GM19467 (cell line): ENCODE measurements at regions not wholly inside any gene's neighbourhood (a gene's known extent, or its start where the extent isn't known, plus 50 kb on each side); places are given as distances from the start of the nearest gene placed in this dataset.
"Not testable (repeated sequence)": the region's sequence is repeated elsewhere in the genome, so short reads cannot be mapped to it uniquely, and the experiment has no call there.

Experiments used
- ATAC-seq: cut with Tn5 transposase; IDR thresholded peaks from one replicate; pipeline ENCODE4 v1.9.1; 2021; ENCODE audit warnings: mild to moderate bottlenecking, moderate library complexity; ENCODE audit not compliant: unreplicated experiment

- not testable (repeated sequence) for ATAC-seq
These were observed 199.2 kb upstream of the IRF2BP2 start for GRCh38 chr1:234808943-234809853.

GRCh38 chr1:234808459-234808858 lies 198.5 kb upstream of the IRF2BP2 start:
- ATAC-seq = not testable (repeated sequence)

- ATAC-seq = not testable (repeated sequence)
These were observed 197.7 kb upstream of the IRF2BP2 start for GRCh38 chr1:234807705-234808104.

- not testable (repeated sequence) for ATAC-seq
These were observed 192.6 kb upstream of the IRF2BP2 start for GRCh38 chr1:234802586-234802985.

- ATAC-seq = not testable (repeated sequence)
These were observed 191.7 kb upstream of the IRF2BP2 start for GRCh38 chr1:234801636-234802035.

GRCh38 chr1:234801147-234801546 lies 191.2 kb upstream of the IRF2BP2 start:
- not testable (repeated sequence) for ATAC-seq

- not testable (repeated sequence) for ATAC-seq
These were observed 190.6 kb upstream of the IRF2BP2 start for GRCh38 chr1:234800563-234800962.

- ATAC-seq = not testable (repeated sequence)
These were observed 189.2 kb upstream of the IRF2BP2 start for GRCh38 chr1:234799021-234799689.

- ATAC-seq = not testable (repeated sequence)
These were observed 187.2 kb upstream of the IRF2BP2 start for GRCh38 chr1:234797216-234797615.

- ATAC-seq = not testable (repeated sequence)
These were observed 186.4 kb upstream of the IRF2BP2 start for GRCh38 chr1:234796438-234796792.

GRCh38 chr1:234795711-234796437 lies 185.9 kb upstream of the IRF2BP2 start:
- ATAC-seq = not testable (repeated sequence)

GRCh38 chr1:234795007-234795406 lies 185.0 kb upstream of the IRF2BP2 start:
- ATAC-seq = not testable (repeated sequence)

- not testable (repeated sequence) for ATAC-seq
These were observed 184.5 kb upstream of the IRF2BP2 start for GRCh38 chr1:234794452-234794851.

GRCh38 chr1:234793924-234794323 lies 183.9 kb upstream of the IRF2BP2 start:
- not testable (repeated sequence) for ATAC-seq

GRCh38 chr1:234792221-234792864 lies 182.4 kb upstream of the IRF2BP2 start:
- not testable (repeated sequence) for ATAC-seq

GRCh38 chr1:234791615-234792014 lies 181.6 kb upstream of the IRF2BP2 start:
- not testable (repeated sequence) for ATAC-seq

- not testable (repeated sequence) for ATAC-seq
These were observed 180.4 kb upstream of the IRF2BP2 start for GRCh38 chr1:234790333-234790732.

- not testable (repeated sequence) for ATAC-seq
These were observed 177.1 kb upstream of the IRF2BP2 start for GRCh38 chr1:234787011-234787584.

GRCh38 chr1:234785922-234786321 lies 175.9 kb upstream of the IRF2BP2 start:
- not testable (repeated sequence) for ATAC-seq

GRCh38 chr1:234785471-234785919 lies 175.5 kb upstream of the IRF2BP2 start:
- ATAC-seq = not testable (repeated sequence)
